Choroid plexus epithelial cell (primary cell): ENCODE measurements at regions not wholly inside any gene's neighbourhood (a gene's known extent, or its start where the extent isn't known, plus 50 kb on each side); places are given as distances from the start of the nearest gene placed in this dataset.
"Not testable (repeated sequence)": the region's sequence is repeated elsewhere in the genome, so short reads cannot be mapped to it uniquely, and the experiment has no call there.

ENCODE experiments used
- DNase-seq: peaks from one replicate; pipeline ENCODE4 v3.0.0-alpha.2; 2010; ENCODE audit warnings: low read depth
- H3K4me3 ChIP-seq: 2 replicates; pipeline ENCODE4 v1.5.1; 2011; ENCODE audit warnings: low read depth, mild to moderate bottlenecking, control low read depth, low read length, moderate library complexity
- TF ChIP-seq, protein P1 (sequence below): conservative IDR thresholded peaks from 2 replicates; pipeline ENCODE4 v1.5.1; 2011; ENCODE audit warnings: low read depth, mild to moderate bottlenecking, control low read depth, inconsistent platforms, low read length, moderate library complexity

DNA sequence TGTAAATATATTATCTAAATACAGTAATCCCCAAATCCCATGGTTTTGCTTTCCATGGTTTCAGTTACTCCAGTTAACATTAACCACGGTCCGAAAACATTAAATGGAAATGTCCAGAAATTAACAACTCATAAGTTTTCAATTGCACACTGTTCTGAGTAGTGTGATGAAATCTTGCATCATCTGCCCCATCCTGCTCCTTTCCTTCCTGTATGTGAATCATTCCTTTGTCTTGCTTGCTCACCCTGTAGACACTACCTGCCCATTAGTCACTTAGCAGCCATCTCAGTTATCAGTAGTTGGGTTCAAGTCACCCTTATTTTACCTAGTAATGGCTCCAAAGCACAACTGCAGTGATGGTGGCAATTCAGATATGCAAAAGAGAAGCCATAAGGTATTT lies 1568.5 kb upstream of the WWC1 start:
- TF ChIP-seq, protein P1, sequence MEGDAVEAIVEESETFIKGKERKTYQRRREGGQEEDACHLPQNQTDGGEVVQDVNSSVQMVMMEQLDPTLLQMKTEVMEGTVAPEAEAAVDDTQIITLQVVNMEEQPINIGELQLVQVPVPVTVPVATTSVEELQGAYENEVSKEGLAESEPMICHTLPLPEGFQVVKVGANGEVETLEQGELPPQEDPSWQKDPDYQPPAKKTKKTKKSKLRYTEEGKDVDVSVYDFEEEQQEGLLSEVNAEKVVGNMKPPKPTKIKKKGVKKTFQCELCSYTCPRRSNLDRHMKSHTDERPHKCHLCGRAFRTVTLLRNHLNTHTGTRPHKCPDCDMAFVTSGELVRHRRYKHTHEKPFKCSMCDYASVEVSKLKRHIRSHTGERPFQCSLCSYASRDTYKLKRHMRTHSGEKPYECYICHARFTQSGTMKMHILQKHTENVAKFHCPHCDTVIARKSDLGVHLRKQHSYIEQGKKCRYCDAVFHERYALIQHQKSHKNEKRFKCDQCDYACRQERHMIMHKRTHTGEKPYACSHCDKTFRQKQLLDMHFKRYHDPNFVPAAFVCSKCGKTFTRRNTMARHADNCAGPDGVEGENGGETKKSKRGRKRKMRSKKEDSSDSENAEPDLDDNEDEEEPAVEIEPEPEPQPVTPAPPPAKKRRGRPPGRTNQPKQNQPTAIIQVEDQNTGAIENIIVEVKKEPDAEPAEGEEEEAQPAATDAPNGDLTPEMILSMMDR = no peak
- DNase-seq = peak; percentile 80
- no peak overlapping the region for H3K4me3 ChIP-seq

GRCh38 chr5:166724284-166724683 lies 1567.2 kb upstream of the WWC1 start:
- H3K4me3 ChIP-seq = no peak overlapping the region
- TF ChIP-seq, protein P1 = no peak
- DNase-seq = no peak

- no peak overlapping the region for H3K4me3 ChIP-seq
- TF ChIP-seq, protein P1 = no peak
- no peak for DNase-seq
Observed at GRCh38 chr5:166725593-166725992, 1565.9 kb upstream of the WWC1 start.

- no peak for DNase-seq
- TF ChIP-seq, protein P1 = no peak
- H3K4me3 ChIP-seq = no peak overlapping the region
Observed at GRCh38 chr5:166726406-166726805, 1565.0 kb upstream of the WWC1 start.

GRCh38 chr5:166742951-166743350 lies 1548.5 kb upstream of the WWC1 start:
- DNase-seq, H3K4me3 ChIP-seq: not testable (repeated sequence)

DNA sequence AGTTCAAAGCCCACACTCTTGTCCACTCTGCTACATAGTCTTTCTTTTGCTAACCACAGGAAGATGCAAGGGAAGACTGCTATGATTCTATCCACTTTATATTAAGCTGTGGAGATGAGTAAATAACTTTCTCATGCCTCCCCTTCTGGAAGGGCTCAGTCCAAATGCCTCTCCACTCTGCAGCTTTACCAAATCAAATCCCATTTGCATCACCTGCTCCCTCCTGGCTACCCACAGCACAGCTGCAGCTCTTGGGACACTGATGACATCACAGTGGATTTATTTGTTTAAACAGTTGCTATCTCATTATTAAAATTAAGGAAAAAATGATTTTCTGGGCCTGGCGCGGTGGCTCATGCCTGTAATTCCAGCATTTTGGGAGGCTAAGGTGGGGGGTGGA lies 1544.9 kb upstream of the WWC1 start:
- H3K4me3 ChIP-seq = no peak overlapping the region
- TF ChIP-seq, protein P1 = no peak
- DNase-seq = no peak

DNA sequence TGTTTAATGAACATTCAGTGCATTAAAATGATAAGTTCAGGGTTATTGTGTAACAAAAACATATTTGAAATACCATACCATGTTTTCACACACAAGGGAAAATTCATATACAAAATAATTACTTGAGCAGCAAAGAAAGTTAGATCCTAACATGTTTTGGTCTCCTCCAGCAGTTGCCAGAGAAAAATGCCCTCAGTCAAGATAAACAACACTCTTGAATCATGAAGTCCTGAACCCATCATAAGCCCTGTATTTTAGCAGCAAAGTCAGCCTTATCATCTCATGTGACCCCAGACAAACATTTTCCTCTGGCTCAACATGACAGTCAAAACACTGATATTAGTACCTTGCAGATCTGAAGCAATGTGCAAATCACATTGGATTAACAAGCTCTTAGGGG lies 1541.1 kb upstream of the WWC1 start:
- TF ChIP-seq, protein P1 = no peak
- DNase-seq = peak; percentile 51
- no peak overlapping the region for H3K4me3 ChIP-seq

- TF ChIP-seq, protein P1 = no peak
- H3K4me3 ChIP-seq = no peak overlapping the region
- DNase-seq = peak; percentile 84
Observed at GRCh38 chr5:166758151-166758550, 1533.3 kb upstream of the WWC1 start.
